ENCODE measurements at regions not wholly inside any gene's neighbourhood (a gene's known extent, or its start where the extent isn't known, plus 50 kb on each side); places are given as distances from the start of the nearest gene placed in this dataset.

GRCh38 chr1:189311915-189312314 lies 1165.7 kb downstream of the BRINP3 start:
- Histone ChIP-seq H3K79me2 (ENCODE audit: control insufficient read depth, insufficient read depth, low read length, poor library complexity) (no peaks in the 10 kb centered on the region), H3K9me3 (ENCODE audit: insufficient read depth, low read depth, low read length) (no peaks in the 10 kb centered on the region), H2BK12ac (ENCODE audit: low read length) (no peak overlapping the region), H4K91ac (ENCODE audit: low read depth, low read length) (no peak overlapping the region), H3K36me3 (ENCODE audit: control insufficient read depth in 1 of 2, insufficient read depth in 2 of 2, low read length in 2 of 2) (no peaks in the 10 kb centered on the region), H3K79me1 (ENCODE audit: low read length) (no peaks in the 10 kb centered on the region), H4K12ac (ENCODE audit: low read depth, low read length) (no peak overlapping the region), H3K14ac (ENCODE audit: low read length) (no peak overlapping the region), H3K4me1 (ENCODE audit: control insufficient read depth in 1 of 2, insufficient read depth in 2 of 2, low read length in 2 of 2) (no peaks in the 10 kb centered on the region), H3K27ac (ENCODE audit: low read depth, low read length) (no peak overlapping the region), H2AFZ (ENCODE audit: insufficient read depth, low read length, poor library complexity) (no peak overlapping the region), H3K4me3 (ENCODE audit: low read depth, low read length) (no peak overlapping the region), H3K23ac (ENCODE audit: low read length) (no peak overlapping the region), H3K9ac (ENCODE audit: low read length) (no peak overlapping the region), H3K27me3 (ENCODE audit: insufficient read depth, low read length) (no peaks in the 10 kb centered on the region), H3K18ac (ENCODE audit: low read length) (no peak overlapping the region), H2AK5ac (ENCODE audit: low read length) (no peak overlapping the region), H3K4ac (ENCODE audit: low read depth, low read length) (no peak overlapping the region), H4K8ac (ENCODE audit: low read depth, low read length) (no peak overlapping the region), H2BK120ac (ENCODE audit: insufficient read depth, low read length, poor library complexity) (no peak overlapping the region), H2BK5ac (ENCODE audit: low read depth, low read length, poor library complexity) (no peak overlapping the region), H3K4me2 (ENCODE audit: low read length) (no peak overlapping the region)
- no CpG with 5 or more reads among the region's 2 CpGs for WGBS (ENCODE audit: extremely low coverage, insufficient coverage, insufficient read length)
- no peak for DNase-seq

GRCh38 chr1:189312499-189312898 lies 1165.2 kb downstream of the BRINP3 start:
- no peaks in the 10 kb centered on the region for H3K9me3 ChIP-seq (ENCODE audit: insufficient read depth, low read depth, low read length)
- no peak overlapping the region for H4K12ac ChIP-seq (ENCODE audit: low read depth, low read length)
- no peaks in the 10 kb centered on the region for H3K79me2 ChIP-seq (ENCODE audit: control insufficient read depth, insufficient read depth, low read length, poor library complexity)
- H3K4ac ChIP-seq (ENCODE audit: low read depth, low read length) = no peak overlapping the region
- H3K9ac ChIP-seq (ENCODE audit: low read length) = no peak overlapping the region
- no peak overlapping the region for H3K4me2 ChIP-seq (ENCODE audit: low read length)
- no peaks in the 10 kb centered on the region for H3K79me1 ChIP-seq (ENCODE audit: low read length)
- H3K36me3 ChIP-seq (ENCODE audit: control insufficient read depth in 1 of 2, insufficient read depth in 2 of 2, low read length in 2 of 2) = no peaks in the 10 kb centered on the region
- H2AK5ac ChIP-seq (ENCODE audit: low read length) = no peak overlapping the region
- H2BK12ac ChIP-seq (ENCODE audit: low read length) = no peak overlapping the region
- no peak overlapping the region for H4K91ac ChIP-seq (ENCODE audit: low read depth, low read length)
- H3K4me3 ChIP-seq (ENCODE audit: low read depth, low read length) = no peak overlapping the region
- no peak overlapping the region for H3K14ac ChIP-seq (ENCODE audit: low read length)
- no peaks in the 10 kb centered on the region for H3K27me3 ChIP-seq (ENCODE audit: insufficient read depth, low read length)
- DNase-seq = no peak
- H2BK120ac ChIP-seq (ENCODE audit: insufficient read depth, low read length, poor library complexity) = no peak overlapping the region
- H2AFZ ChIP-seq (ENCODE audit: insufficient read depth, low read length, poor library complexity) = no peak overlapping the region
- H2BK5ac ChIP-seq (ENCODE audit: low read depth, low read length, poor library complexity) = no peak overlapping the region
- no peak overlapping the region for H3K23ac ChIP-seq (ENCODE audit: low read length)
- no peak overlapping the region for H3K27ac ChIP-seq (ENCODE audit: low read depth, low read length)
- no peak overlapping the region for H4K8ac ChIP-seq (ENCODE audit: low read depth, low read length)
- H3K18ac ChIP-seq (ENCODE audit: low read length) = no peak overlapping the region
- H3K4me1 ChIP-seq (ENCODE audit: control insufficient read depth in 1 of 2, insufficient read depth in 2 of 2, low read length in 2 of 2) = no peaks in the 10 kb centered on the region

DNA sequence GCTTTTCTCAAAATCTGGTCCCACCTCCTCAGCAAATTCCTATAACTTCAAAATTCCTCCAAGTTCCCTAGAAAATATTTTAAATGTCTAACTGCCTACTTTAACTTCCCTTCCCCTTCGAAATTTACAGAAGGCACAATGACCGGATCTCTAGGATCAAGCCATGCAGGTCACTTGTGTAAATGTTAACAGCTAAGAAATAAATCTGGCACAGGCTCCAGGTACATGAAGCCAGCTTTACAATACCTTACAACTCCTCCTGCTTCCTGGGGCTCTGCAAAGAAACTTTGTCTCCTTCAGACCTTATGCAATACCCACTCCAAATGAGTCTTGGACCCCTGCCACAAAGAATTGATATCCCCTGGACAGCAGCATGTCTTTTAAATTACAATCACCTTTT lies 1164.2 kb downstream of the BRINP3 start:
- no peak overlapping the region for H4K12ac ChIP-seq (ENCODE audit: low read depth, low read length)
- no peaks in the 10 kb centered on the region for H3K4me1 ChIP-seq (ENCODE audit: control insufficient read depth in 1 of 2, insufficient read depth in 2 of 2, low read length in 2 of 2)
- H2BK12ac ChIP-seq (ENCODE audit: low read length) = no peak overlapping the region
- H3K4ac ChIP-seq (ENCODE audit: low read depth, low read length) = no peak overlapping the region
- H3K27me3 ChIP-seq (ENCODE audit: insufficient read depth, low read length) = no peaks in the 10 kb centered on the region
- no peak overlapping the region for H2BK120ac ChIP-seq (ENCODE audit: insufficient read depth, low read length, poor library complexity)
- no peak overlapping the region for H2AFZ ChIP-seq (ENCODE audit: insufficient read depth, low read length, poor library complexity)
- H4K8ac ChIP-seq (ENCODE audit: low read depth, low read length) = no peak overlapping the region
- no peak overlapping the region for H3K9ac ChIP-seq (ENCODE audit: low read length)
- no peak overlapping the region for H3K4me3 ChIP-seq (ENCODE audit: low read depth, low read length)
- H3K23ac ChIP-seq (ENCODE audit: low read length) = no peak overlapping the region
- no peak overlapping the region for H3K18ac ChIP-seq (ENCODE audit: low read length)
- no CpG with 5 or more reads among the region's 2 CpGs for WGBS (ENCODE audit: extremely low coverage, insufficient coverage, insufficient read length)
- no peak overlapping the region for H3K14ac ChIP-seq (ENCODE audit: low read length)
- H3K79me2 ChIP-seq (ENCODE audit: control insufficient read depth, insufficient read depth, low read length, poor library complexity) = no peaks in the 10 kb centered on the region
- no peaks in the 10 kb centered on the region for H3K36me3 ChIP-seq (ENCODE audit: control insufficient read depth in 1 of 2, insufficient read depth in 2 of 2, low read length in 2 of 2)
- H2AK5ac ChIP-seq (ENCODE audit: low read length) = no peak overlapping the region
- H3K9me3 ChIP-seq (ENCODE audit: insufficient read depth, low read depth, low read length) = no peaks in the 10 kb centered on the region
- no peak overlapping the region for H2BK5ac ChIP-seq (ENCODE audit: low read depth, low read length, poor library complexity)
- no peak overlapping the region for H4K91ac ChIP-seq (ENCODE audit: low read depth, low read length)
- no peaks in the 10 kb centered on the region for H3K79me1 ChIP-seq (ENCODE audit: low read length)
- no peak for DNase-seq
- no peak overlapping the region for H3K4me2 ChIP-seq (ENCODE audit: low read length)
- H3K27ac ChIP-seq (ENCODE audit: low read depth, low read length) = no peak overlapping the region

DNA sequence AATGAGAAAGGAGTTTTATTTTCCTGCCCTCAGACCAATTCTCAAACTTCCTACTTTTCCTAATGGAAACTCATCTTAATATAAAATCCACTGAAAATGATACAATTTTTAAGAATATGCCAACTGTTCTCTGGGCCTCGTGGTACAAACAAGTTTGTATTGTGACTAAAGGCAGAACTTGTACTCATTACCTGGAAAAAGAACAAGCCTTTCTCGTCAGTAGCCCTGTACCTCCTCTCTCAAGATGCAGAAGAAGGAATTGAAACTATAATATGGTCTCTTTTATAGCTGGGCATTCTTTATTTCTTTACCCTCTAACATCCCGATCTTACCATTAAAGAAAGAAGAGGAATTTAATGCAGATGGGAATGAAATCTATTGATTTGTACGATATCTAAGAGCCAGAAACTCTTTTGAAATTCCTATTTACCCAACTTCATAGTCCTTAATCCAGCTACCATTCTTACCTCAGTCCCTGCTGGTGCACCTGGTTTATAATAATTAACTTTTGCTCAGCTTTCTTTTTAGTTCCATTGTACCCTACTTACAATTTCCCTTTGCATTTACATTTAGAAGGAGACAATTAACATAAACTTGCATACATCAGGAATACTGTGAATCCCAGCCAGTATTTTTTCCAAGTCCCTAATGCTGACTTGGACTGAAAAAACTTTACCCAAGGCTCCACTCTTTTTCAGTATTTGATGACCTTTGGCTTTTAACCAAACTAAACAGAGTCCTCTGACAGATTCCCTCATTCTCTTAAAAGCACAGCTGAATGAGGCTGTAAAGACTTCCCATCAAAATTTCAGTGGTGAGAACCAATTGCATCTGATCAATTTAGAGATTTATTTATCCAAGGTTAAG lies 1162.4 kb downstream of the BRINP3 start:
- no peak overlapping the region for H2BK120ac ChIP-seq (ENCODE audit: insufficient read depth, low read length, poor library complexity)
- H3K4me2 ChIP-seq (ENCODE audit: low read length) = no peak overlapping the region
- H2AK5ac ChIP-seq (ENCODE audit: low read length) = no peak overlapping the region
- no peak for DNase-seq
- H3K4ac ChIP-seq (ENCODE audit: low read depth, low read length) = no peak overlapping the region
- no peak overlapping the region for H3K27ac ChIP-seq (ENCODE audit: low read depth, low read length)
- no peak overlapping the region for H4K91ac ChIP-seq (ENCODE audit: low read depth, low read length)
- WGBS (ENCODE audit: extremely low coverage, insufficient coverage, insufficient read length) = no CpG with 5 or more reads among the region's 4 CpGs
- no peaks in the 10 kb centered on the region for H3K79me1 ChIP-seq (ENCODE audit: low read length)
- H3K79me2 ChIP-seq (ENCODE audit: control insufficient read depth, insufficient read depth, low read length, poor library complexity) = no peaks in the 10 kb centered on the region
- H2BK12ac ChIP-seq (ENCODE audit: low read length) = no peak overlapping the region
- H4K12ac ChIP-seq (ENCODE audit: low read depth, low read length) = no peak overlapping the region
- no peak overlapping the region for H4K8ac ChIP-seq (ENCODE audit: low read depth, low read length)
- H3K14ac ChIP-seq (ENCODE audit: low read length) = no peak overlapping the region
- no peaks in the 10 kb centered on the region for H3K27me3 ChIP-seq (ENCODE audit: insufficient read depth, low read length)
- no peaks in the 10 kb centered on the region for H3K36me3 ChIP-seq (ENCODE audit: control insufficient read depth in 1 of 2, insufficient read depth in 2 of 2, low read length in 2 of 2)
- no peak overlapping the region for H3K23ac ChIP-seq (ENCODE audit: low read length)
- H3K18ac ChIP-seq (ENCODE audit: low read length) = no peak overlapping the region
- no peak overlapping the region for H3K9ac ChIP-seq (ENCODE audit: low read length)
- H3K4me1 ChIP-seq (ENCODE audit: control insufficient read depth in 1 of 2, insufficient read depth in 2 of 2, low read length in 2 of 2) = no peaks in the 10 kb centered on the region
- no peak overlapping the region for H2AFZ ChIP-seq (ENCODE audit: insufficient read depth, low read length, poor library complexity)
- H2BK5ac ChIP-seq (ENCODE audit: low read depth, low read length, poor library complexity) = no peak overlapping the region
- no peaks in the 10 kb centered on the region for H3K9me3 ChIP-seq (ENCODE audit: insufficient read depth, low read depth, low read length)
- no peak overlapping the region for H3K4me3 ChIP-seq (ENCODE audit: low read depth, low read length)

Data from trophoblast cell (in vitro differentiated cells and primary cell).